ENCODE measurements at regions not wholly inside any gene's neighbourhood (a gene's known extent, or its start where the extent isn't known, plus 50 kb on each side); places are given as distances from the start of the nearest gene placed in this dataset.

DNA sequence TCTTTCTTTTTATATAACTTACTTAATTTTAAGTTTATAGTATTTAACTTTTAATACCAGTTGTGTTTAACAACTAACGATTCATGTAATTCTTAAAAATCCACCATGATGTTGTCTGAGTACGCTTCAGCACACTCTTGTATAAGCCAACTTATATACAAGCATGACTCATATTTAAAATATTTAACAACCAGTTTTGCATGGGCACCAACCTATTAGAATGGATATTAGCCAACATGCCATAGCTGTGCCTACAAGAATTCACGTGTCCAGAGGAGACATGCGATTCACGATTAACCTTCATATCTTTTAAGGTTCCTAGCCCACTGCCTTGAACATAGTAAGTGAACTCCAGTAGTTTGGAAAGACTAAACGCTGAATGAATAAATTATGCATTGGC is 1023.2 kb downstream of the TBL1XR1 start:
- no peak overlapping the region for H3K4me3 ChIP-seq (ENCODE audit: low read depth, low read length)
- CTCF ChIA-PET, result no interaction called here
- no peak for DNase-seq (ENCODE audit: low read depth, low spot score)
- TF ChIP-seq, protein P1, sequence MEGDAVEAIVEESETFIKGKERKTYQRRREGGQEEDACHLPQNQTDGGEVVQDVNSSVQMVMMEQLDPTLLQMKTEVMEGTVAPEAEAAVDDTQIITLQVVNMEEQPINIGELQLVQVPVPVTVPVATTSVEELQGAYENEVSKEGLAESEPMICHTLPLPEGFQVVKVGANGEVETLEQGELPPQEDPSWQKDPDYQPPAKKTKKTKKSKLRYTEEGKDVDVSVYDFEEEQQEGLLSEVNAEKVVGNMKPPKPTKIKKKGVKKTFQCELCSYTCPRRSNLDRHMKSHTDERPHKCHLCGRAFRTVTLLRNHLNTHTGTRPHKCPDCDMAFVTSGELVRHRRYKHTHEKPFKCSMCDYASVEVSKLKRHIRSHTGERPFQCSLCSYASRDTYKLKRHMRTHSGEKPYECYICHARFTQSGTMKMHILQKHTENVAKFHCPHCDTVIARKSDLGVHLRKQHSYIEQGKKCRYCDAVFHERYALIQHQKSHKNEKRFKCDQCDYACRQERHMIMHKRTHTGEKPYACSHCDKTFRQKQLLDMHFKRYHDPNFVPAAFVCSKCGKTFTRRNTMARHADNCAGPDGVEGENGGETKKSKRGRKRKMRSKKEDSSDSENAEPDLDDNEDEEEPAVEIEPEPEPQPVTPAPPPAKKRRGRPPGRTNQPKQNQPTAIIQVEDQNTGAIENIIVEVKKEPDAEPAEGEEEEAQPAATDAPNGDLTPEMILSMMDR (IDR thresholded peaks at IDR 0.05; ENCODE audit: insufficient read depth, low read length, missing control alignments), result no peak
- POLR2A ChIA-PET, result no interaction called here

DNA sequence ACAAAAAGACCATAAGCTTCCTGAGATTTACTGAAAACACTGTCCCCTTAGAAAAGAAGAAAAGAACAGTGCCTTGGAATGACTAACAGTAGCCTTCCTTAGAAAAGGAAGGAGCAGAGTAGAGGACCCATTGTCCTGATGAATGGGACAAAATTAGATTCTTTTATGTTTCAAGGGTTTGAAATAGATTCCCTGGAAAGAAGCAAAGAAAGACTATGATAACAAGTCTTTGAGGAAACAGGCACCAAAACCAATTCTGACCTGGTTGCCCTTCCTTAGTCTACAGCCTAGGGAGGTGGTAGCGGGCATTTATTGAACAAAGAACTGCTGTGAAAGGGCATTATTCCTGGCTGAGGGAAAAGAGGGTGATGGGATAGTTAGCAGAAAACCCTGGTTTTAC is 1024.8 kb downstream of the TBL1XR1 start:
- H3K4me3 ChIP-seq (ENCODE audit: low read depth, low read length), result no peak overlapping the region
- TF ChIP-seq, protein P1 (IDR thresholded peaks at IDR 0.05; ENCODE audit: insufficient read depth, low read length, missing control alignments), result no peak
- ChIA-PET CTCF (no interaction called here), POLR2A (no interaction called here)
- no peak for DNase-seq (ENCODE audit: low read depth, low spot score)

DNA sequence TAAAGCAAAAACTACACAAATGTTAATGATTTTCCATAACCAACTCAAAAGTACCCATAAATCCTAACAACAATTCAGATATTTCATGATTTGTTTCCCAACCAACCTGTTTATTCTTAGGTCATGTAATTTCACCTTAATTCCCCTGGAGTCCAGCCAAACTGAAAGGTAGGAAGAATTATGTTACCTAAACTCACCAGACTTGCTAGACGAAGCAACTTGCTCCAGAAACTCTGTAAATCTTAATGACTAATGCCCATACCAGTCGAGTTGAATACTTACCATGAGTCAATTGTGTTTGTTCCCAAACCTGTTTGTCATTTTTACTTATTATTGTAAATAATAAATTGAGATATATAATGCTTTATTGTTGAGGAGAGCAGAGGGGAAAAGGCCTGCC is 1030.0 kb downstream of the TBL1XR1 start:
- CTCF ChIA-PET, result no interaction called here
- POLR2A ChIA-PET, result no interaction called here
- no peak for DNase-seq (ENCODE audit: low read depth, low spot score)
- H3K4me3 ChIP-seq (ENCODE audit: low read depth, low read length), result no peak overlapping the region
- TF ChIP-seq, protein P1 (IDR thresholded peaks at IDR 0.05; ENCODE audit: insufficient read depth, low read length, missing control alignments), result no peak

DNA sequence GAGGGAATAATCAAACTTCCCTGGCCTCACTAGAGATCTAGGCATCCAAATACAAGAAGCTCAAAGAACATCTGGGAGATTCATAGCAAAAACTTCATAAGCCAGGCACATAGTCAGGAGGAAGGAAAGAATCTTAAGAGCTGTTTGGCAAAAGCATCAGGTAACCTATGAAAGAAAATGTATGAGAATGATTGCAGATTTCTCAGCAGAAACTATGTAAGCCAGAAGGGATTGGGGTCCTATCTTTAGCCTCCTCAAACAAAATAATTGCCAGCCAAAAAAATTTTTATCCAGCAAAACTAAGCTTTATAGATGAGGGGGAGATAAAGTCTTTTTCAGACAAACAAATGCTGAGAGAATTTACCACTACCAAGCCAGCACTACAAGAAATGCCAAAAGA is 1036.3 kb downstream of the TBL1XR1 start:
- no peak overlapping the region for H3K4me3 ChIP-seq (ENCODE audit: low read depth, low read length)
- ChIA-PET POLR2A (no interaction called here), CTCF (no interaction called here)
- TF ChIP-seq, protein P1 (IDR thresholded peaks at IDR 0.05; ENCODE audit: insufficient read depth, low read length, missing control alignments), result no peak
- no peak for DNase-seq (ENCODE audit: low read depth, low spot score)

DNA sequence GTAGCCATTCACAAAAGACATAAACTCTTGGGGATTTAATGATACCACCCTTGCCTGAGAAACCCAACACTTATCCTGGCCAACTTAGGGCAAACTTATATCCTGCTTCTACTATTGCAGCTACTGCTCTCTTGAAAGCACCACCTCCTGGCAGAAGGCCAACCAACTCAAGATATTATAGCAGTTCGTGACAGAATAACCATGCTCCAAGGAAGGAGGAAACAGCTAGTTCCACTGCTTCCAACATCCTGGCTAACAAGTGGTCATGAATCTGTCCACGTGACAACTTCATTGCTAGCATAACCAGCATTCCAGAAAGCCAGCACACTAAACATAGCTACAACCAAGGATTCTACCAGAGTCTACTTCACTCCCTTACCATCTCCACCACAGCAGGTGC is 1037.5 kb downstream of the TBL1XR1 start:
- TF ChIP-seq, protein P1 (IDR thresholded peaks at IDR 0.05; ENCODE audit: insufficient read depth, low read length, missing control alignments), result no peak
- DNase-seq (ENCODE audit: low read depth, low spot score), result peak; percentile 10
- ChIA-PET POLR2A (no interaction called here), CTCF (no interaction called here)
- no peak overlapping the region for H3K4me3 ChIP-seq (ENCODE audit: low read depth, low read length)

DNA sequence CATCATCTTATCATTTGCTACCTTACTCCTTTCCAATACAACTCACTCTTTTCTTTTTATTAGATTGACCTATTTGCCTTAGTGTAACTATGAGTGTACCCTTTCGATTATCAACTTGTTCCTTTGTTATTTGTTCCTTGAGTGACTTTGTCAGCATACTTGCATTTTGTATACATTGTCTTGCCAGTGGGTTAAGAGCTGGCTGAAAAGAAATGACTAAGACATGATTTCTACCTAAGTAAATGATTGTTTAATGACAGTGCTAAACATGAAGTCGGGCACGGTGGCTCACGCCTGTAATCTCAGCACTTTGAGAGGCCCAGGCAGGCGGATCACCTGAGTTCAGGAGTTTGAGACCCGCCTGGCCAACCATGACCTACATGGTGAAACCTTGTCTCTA is 1042.3 kb downstream of the TBL1XR1 start:
- CTCF ChIA-PET, result no interaction called here
- POLR2A ChIA-PET, result no interaction called here
- TF ChIP-seq, protein P1 (IDR thresholded peaks at IDR 0.05; ENCODE audit: insufficient read depth, low read length, missing control alignments), result no peak
- H3K4me3 ChIP-seq (ENCODE audit: low read depth, low read length), result no peak overlapping the region
- no peak for DNase-seq (ENCODE audit: low read depth, low spot score)

All from AG04449 (cell line).